DND-41 (cell line): ENCODE measurements at regions not wholly inside any gene's neighbourhood (a gene's known extent, or its start where the extent isn't known, plus 50 kb on each side); places are given as distances from the start of the nearest gene placed in this dataset.

Experiments used
- EZH2 ChIP-seq: IDR thresholded peaks from 3 replicates; pipeline ENCODE4 v1.6.1; 2012; ENCODE audit warnings: borderline replicate concordance, low read depth, mild to moderate bottlenecking, moderate library complexity, low read length, inconsistent platforms; ENCODE audit not compliant: severe bottlenecking
- TF ChIP-seq, protein P1 (sequence below): IDR thresholded peaks from 2 replicates; pipeline ENCODE4 v1.5.1; 2012; ENCODE audit warnings: borderline replicate concordance, low read length, moderate library complexity, mild to moderate bottlenecking; ENCODE audit not compliant: poor library complexity, severe bottlenecking; ENCODE audit errors: extremely low read depth

DNA sequence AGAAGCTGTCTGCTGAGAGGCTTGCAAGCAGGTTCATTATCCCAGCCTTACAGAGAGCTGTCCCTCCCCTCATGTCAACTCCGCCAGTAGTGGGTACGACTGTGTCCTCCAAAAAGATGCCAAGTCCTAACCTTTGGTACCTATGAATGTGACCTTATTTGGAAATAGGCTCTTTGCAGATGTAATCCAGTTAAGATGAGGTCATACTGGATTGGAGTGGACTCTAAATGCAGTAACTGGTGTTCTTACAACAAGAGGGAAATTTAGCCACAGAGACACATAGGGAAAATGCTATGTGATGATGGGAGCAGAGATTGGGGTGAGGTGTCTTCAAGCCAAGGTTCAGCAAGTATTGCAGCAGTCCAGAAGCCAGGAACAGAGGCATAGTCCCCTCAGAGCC is 90.8 kb upstream of the FOXP4 start:
- TF ChIP-seq, protein P1, sequence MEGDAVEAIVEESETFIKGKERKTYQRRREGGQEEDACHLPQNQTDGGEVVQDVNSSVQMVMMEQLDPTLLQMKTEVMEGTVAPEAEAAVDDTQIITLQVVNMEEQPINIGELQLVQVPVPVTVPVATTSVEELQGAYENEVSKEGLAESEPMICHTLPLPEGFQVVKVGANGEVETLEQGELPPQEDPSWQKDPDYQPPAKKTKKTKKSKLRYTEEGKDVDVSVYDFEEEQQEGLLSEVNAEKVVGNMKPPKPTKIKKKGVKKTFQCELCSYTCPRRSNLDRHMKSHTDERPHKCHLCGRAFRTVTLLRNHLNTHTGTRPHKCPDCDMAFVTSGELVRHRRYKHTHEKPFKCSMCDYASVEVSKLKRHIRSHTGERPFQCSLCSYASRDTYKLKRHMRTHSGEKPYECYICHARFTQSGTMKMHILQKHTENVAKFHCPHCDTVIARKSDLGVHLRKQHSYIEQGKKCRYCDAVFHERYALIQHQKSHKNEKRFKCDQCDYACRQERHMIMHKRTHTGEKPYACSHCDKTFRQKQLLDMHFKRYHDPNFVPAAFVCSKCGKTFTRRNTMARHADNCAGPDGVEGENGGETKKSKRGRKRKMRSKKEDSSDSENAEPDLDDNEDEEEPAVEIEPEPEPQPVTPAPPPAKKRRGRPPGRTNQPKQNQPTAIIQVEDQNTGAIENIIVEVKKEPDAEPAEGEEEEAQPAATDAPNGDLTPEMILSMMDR = no peak
- TF ChIP-seq EZH2 = no peak
